Left cardiac atrium (tissue), 4 donors: ENCODE measurements at regions not wholly inside any gene's neighbourhood (a gene's known extent, or its start where the extent isn't known, plus 50 kb on each side); places are given as distances from the start of the nearest gene placed in this dataset.
A peak's percentile ranks its signal among the peaks of the same experiment; 100 is the strongest.

Source experiments
- ATAC-seq, 2 donors: fragments of 200-7000 bp; cut with Tn5 transposase; one replicate each; pipeline ENCODE4 v1.9.1; 2020; ENCODE audit warnings: mild to moderate bottlenecking in 2 of 2, moderate library complexity in 2 of 2
- DNase-seq: peaks from one replicate; pipeline ENCODE4 v3.0.0-alpha.2; 2020
- intact Hi-C, 2 donors: fragments of 100-400 bp; cut with DNase I; formaldehyde crosslinking; loops; one replicate each; pipeline versions ENCODE4 v1.14.1 to v1.15.1; 2022 to 2023
- donor health status: DM: no; HTN: yes; CAD: no.
- donor health status: DM: no; HTN: yes; CAD: no; lungs with severe emphysema.
- donor health status: DM: yes; HTN: yes; CAD: no.
- donor health status: Dilated cardiomyopathy.

GRCh38 chr3:180828001-180828720 is 84.3 kb upstream of the FXR1 start:
- intact Hi-C loops, result no loop called here
- ATAC-seq, result peak in 1 of 2 donors; percentile 38
- no peak for DNase-seq

DNA sequence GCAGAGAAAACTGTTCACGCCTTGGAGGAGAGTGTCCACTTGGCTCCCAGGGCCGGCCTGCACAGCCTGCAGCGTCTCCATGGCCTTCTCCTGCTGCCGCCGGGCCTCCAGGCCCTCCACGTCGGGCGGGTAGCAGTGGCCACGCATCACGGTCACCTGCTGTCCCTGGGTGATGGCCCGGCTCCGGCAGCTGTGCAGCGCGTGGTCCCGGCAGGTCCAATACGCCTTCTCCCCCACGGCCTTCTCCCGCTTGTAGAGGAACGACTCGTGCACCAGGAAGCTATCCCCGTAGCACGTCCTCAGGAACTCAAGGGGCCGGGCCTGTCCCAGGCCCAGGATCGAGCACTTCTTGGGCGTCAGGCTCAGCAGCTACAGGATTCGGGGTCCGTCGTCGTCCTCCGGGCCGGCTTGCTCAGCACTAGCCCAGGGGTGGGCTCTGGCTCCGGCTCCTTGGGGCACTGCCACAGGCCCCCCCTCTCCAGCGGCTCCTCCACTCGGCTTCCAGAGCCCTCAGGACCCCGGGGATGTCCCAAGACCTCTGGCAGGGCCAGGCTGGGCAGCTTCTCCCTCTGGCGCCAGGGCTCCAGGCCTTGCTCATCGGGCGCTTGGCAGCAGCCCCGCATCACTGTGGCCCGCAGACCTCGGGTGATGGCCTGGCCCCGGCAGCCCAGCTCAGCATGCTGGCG is 83.6 kb upstream of the FXR1 start:
- no peak for DNase-seq
- intact Hi-C loops, result no loop called here
- ATAC-seq, result no peak

GRCh38 chr3:180829409-180830405 is 82.8 kb upstream of the FXR1 start:
- intact Hi-C loops, result no loop called here
- ATAC-seq (no peak), DNase-seq (no peak)

DNA sequence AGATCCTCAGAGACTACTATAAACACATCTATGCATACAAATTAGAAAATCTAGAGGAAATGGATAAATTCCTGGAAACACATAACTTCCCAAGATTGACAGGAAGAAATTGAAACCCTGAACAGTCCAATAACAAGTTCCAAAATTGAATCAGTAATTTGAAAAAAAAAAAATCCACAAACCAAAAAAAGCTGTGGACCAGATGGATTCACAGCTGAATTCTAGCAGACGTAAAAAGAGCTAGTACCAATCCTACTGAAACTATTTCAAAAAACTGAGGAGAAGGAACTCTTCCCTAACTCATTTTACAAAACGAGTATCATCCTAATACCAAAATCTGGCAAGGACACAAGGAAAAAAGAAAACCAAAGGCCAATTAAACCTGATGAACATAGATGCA is 77.0 kb upstream of the FXR1 start:
- DNase-seq (no peak), ATAC-seq (no peak)
- intact Hi-C loops, result no loop called here

GRCh38 chr3:180836766-180837165 is 75.7 kb upstream of the FXR1 start:
- ATAC-seq (no peak), DNase-seq (no peak)
- intact Hi-C loops, result no loop called here

GRCh38 chr3:180854887-180855286 is 57.6 kb upstream of the FXR1 start:
- DNase-seq (no peak), ATAC-seq (no peak)
- intact Hi-C loops, result no loop called here

- intact Hi-C loops, result no loop called here
- no peak for ATAC-seq
These were observed 57.1 kb upstream of the FXR1 start for GRCh38 chr3:180855364-180855763.

DNA sequence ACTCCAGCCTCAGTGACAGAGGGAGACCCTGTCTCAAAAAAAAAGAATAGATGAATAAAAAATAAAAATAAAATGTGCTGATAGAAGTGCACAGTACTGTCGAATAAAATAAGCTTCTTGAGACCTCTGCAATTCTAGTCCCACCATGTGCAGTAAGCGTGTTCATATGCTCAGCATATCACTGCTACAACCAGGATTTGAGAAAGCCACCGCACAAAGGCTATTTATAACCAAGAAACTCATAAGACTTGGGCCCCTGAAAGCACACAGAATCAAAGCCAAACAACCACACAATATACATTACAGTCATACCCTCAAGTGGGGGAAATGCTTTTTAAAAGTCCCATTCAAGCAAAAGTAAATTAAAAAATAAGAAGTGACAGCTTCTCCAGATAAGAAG is 56.5 kb upstream of the FXR1 start:
- DNase-seq, result no peak
- intact Hi-C loops, result no loop called here
- ATAC-seq, result no peak

More at GRCh38 chr3:180855364-180855763, 57.1 kb upstream of the FXR1 start:
- no peak for DNase-seq

DNA sequence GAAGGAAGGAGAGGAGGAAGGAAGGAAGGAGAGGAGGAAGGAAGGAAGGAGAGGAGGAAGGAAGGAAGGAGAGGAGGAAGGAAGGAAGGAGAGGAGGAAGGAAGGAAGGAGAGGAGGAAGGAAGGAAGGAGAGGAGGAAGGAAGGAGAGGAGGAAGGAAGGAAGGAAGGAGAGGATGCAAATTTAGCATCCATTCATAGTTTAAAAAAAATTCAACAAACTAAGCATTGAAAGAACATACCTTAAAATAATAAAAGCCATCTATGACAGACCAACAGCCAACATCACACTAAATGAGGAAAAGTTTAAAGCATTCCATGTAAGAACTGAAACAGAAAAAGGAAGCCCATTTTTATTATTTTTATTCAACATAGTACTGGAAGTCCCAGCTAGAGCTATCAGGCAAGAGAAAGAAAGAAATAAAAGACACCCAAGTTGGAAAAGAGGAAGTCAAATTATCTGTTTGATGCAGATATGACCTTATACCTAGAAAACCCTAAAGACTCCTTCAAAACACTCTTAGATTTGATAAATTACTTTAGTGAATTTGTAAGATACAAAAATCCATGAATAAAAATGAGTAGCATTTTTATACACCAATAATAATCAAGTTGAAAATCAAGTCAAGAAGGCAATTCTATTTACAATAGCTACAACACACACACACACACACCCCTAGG is 52.2 kb upstream of the FXR1 start:
- no peak for ATAC-seq
- intact Hi-C loops, result no loop called here
- no peak for DNase-seq
